ENCODE measurements at regions not wholly inside any gene's neighbourhood (a gene's known extent, or its start where the extent isn't known, plus 50 kb on each side); places are given as distances from the start of the nearest gene placed in this dataset.

GRCh38 chr2:47315475-47315874 is 53.6 kb upstream of the EPCAM start:
- no peak for DNase-seq

DNA sequence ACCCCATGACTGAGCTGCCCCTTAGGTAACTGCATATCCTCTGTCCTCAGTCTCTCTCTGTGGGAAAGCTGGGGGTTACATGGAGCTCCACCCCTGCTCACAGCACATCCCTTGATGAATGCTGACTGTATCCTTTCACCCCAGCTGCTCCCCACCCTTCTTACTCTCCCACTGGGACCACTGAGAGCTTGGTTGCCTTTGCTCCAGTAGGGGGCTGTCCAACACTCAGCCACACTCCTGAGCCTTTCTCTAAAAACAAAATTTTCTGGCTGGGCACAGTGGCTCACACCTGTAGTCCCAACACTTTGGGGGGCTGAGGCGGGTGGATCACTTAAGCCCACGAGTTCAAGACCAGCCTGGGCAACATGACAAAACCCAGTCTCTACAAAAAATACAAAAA is 55.4 kb upstream of the EPCAM start:
- no peak for DNase-seq

- no peak for DNase-seq
Observed at GRCh38 chr2:47313141-47313691, 55.9 kb upstream of the EPCAM start.

GRCh38 chr2:47312491-47312850 is 56.6 kb upstream of the EPCAM start:
- DNase-seq: no peak

GRCh38 chr2:47311764-47312490 is 57.2 kb upstream of the EPCAM start:
- no peak for DNase-seq

- no peak for DNase-seq
Observed at GRCh38 chr2:47310801-47311560, 58.1 kb upstream of the EPCAM start.

DNA sequence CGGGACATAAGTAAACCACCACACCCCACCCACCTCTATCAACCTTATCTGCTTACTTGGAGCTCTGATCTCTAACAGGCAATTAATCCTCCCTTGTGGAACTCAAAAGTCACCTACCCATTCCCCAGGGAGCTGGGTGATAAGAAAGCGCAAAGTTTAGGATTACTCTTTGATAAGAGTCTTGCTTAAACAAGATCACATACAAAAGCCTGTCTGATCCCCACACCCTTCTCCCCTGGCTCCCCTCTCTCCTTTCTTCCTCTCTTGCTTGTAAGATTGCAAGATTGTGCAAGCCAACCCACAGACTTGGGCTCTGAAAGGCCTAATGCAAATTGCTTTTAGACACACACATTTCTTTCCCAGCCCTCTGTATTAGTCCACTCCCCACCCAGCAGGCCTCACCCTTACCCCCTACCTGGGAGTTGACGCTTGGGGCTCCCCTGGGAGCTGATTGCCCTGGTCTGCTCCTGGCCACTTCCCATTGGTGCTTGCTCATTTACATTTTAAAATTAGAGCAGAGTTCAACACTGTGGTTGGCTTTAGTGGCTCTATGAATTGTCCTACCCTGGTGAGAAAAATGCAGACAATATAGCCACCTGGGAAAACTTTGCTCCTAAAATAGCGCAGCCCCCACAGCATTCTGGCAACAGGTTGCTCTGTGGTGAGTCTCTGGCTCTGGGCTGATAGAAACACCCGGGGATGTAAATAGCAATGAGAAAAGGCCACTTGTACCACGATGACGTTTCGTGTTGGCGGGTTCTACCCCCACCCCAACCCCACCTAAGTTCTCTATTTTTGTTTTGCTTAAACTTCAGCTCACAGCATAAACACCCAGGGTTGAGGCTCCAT is 58.9 kb upstream of the EPCAM start:
- peak; percentile 44 for DNase-seq

- peak; percentile 52 for DNase-seq
Observed at GRCh38 chr2:47309472-47309951, 59.6 kb upstream of the EPCAM start.

DNA sequence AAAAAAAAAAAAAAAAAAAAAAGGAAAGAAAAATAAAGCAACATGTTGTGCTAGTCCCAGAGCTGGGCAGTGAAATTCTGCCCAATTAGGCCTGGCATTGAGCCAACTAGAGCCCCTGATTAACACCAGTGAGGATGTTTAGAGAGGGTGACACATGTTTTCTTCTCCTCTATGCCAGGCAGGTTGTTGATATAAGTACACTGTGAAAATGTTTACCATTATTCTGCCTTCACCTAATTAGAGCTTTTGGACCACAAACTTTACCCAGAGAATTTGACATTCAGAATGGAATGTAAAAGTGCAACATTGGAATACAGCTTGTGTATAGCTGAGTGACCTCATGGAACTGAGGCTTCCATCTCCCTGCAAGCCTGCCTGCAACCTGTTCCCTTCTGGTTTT is 62.0 kb upstream of the EPCAM start:
- DNase-seq: no peak

- no peak for DNase-seq
Observed at GRCh38 chr2:47304654-47305053, 64.5 kb upstream of the EPCAM start.

DNA sequence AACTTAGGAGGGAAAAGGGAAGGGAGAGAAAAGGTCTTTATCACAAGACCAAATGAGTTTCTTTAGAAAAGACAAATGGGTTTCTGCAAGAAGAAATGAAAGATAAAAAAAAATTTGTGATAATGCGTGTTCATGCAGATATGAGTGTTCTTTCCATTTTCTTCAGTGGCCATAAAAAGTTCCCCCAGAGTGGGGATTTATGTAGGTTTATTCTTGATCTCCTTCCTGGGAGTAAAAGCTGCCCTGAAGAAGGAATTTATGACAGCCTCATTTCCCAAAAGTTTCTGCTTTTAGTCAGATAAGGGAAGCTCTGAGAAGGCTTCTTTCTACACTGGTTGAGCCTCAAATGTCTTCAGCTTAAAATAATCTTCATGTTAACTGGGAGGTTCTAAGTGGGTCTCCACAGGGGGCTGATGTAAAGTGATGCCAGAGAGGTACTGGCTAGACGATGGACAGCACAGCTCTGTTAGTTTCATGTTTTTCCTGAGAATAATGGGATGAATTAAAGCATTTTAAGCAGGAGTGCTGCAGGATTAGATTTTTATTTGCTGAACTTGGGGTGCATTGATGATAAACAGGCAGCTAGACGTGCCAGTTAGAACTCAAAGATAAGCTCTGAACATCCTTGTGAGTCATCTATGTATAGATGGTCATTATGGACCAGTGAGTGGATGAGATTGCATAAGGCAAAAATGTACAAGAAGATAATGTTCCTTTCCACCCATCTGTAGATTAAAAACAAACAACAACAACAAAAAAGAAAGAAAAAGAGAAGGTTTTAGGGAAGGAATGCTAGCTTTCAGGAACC is 65.6 kb upstream of the EPCAM start:
- DNase-seq: no peak

GRCh38 chr2:47302308-47302707 is 66.8 kb upstream of the EPCAM start:
- no peak for DNase-seq

- no peak for DNase-seq
Observed at GRCh38 chr2:47301731-47302130, 67.4 kb upstream of the EPCAM start.

DNA sequence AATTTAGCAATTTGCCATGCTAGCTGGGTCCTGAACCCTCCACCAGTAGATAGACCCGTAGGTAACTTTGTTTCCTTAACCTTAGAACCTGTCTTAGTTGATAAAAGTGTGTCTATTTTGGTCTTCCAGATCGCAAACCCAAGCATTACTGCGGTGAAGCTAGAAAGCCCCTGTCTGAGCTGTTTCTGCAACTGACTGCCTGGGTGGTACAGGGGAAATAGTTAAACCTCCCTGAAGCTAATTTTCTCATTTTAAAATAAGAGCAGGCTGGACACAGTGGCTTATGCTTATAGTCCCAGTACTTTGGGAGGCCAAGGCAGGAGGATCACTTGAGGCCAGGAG is 67.9 kb upstream of the EPCAM start:
- no peak for DNase-seq

DNA sequence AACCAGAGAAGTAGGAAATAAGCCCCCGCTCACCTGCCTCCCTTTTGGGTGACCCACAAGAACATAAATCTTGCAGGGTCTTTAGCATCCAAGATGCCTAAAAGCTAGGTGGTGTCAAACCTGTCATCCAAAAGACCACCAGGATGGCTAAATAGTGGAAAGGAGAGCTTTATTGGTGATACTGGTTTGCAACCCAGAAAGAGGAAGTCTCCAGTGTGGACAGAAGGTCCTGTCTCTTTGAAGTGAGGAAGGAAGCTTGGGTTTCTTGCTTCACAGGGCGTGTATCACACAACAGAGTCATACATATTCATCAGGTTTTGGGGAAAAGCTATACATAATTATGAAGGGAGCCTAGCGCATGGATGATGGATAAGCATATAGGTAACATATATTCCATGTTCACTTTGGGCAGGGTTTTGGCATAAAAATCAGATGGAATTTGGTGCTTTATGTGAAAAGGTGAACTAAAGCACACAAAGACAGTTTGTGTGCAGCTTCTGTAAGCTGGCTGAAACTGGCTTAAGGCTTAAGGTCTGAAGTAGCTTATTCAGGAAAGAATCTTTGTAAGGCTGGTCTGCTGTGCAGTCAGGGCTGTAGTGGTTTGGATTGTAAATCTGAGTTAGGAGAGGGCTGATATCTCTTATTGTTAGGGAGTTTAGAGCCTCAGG is 68.4 kb upstream of the EPCAM start:
- no peak for DNase-seq

DNA sequence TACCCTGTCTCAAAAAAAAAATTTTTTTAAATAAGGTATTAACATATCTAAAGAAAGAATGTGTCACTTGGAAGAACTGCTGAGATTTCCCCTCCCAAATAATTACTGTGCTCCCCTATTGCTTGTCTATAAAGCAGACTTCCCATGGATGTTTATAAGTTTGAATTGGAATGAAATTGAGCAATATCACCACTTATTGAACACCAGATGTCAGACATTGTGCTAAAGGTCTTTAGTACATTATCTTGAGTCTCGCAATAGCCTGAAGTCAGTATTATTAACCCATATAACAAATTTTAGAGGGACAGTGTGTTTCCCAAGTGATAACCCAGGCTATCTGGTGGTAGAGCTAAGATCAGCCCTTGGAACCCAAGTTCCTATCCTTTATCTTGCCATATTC is 69.0 kb upstream of the EPCAM start:
- DNase-seq: no peak

DNA sequence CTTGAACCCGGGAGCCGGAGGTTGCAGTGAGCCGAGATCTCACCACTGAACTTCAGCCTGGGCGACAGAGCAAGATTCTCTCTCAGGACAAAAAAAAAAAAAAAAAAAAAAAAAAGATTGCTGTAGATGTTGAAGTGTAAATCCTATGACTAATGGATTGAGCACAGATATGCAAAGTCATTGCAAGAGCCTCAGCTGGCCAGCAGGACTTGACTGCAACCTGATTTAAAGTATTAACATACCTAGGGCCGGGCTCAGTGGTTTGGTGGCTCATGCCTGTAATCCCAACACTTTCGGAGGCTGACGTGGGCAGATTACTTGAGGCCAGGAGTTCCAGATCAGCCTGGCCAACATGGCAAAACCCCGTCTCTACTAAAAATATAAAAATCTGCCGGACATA is 69.6 kb upstream of the EPCAM start:
- no peak for DNase-seq

DNA sequence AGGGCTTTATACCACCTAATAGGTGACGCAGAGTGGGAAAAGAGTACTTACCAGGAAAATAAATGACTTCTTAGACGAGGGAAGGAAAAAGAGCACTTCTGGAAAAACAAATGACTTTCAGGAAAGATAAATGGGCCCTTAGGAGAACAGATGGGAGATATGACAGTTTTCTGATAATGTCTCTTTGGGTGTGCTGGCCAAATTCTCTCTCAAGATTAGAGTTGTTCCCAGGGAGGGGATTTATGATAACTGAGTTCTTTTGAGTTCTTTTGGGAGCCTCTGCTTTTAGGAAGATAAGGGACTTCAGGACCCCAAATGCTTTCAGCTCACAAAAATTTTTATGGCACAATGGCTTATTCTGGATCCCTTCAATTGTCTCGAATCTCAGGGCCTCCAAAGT is 70.3 kb upstream of the EPCAM start:
- DNase-seq: no peak

GRCh38 chr2:47297767-47298425 is 71.2 kb upstream of the EPCAM start:
- no peak for DNase-seq

- DNase-seq: no peak
Observed at GRCh38 chr2:47295981-47296635, 73.0 kb upstream of the EPCAM start.

All from right kidney (tissue), 1 donor.